Gastroesophageal sphincter (tissue), 4 donors: ENCODE measurements at regions not wholly inside any gene's neighbourhood (a gene's known extent, or its start where the extent isn't known, plus 50 kb on each side); places are given as distances from the start of the nearest gene placed in this dataset.
"Not testable (repeated sequence)": the region's sequence is repeated elsewhere in the genome, so short reads cannot be mapped to it uniquely, and the experiment has no call there.

ENCODE experiments used
- ATAC-seq: fragments of 150-250 bp; one replicate; pipeline ENCODE4 v1.9.1; 2016; ENCODE audit warnings: mild to moderate bottlenecking, moderate library complexity
- H3K27ac ChIP-seq, 4 donors: fragments of 200-600 bp; sonication (generic) in 3 of 4; 1 replicate in 3 of 4; 2 replicates in 1 of 4; pipeline ENCODE4 v1.5.1; 2016 to 2019
- H3K27me3 ChIP-seq: fragments of 200-600 bp; sonication (generic); one replicate; pipeline ENCODE4 v1.5.1; 2019
- H3K36me3 ChIP-seq, 2 donors: fragments of 200-600 bp; sonication (generic); one replicate each; pipeline ENCODE4 v1.5.1; 2019; ENCODE audit warnings: control low read depth in 1 of 2
- H3K4me1 ChIP-seq, 3 donors: fragments of 200-600 bp; sonication (generic); 1 replicate in 2 of 3; 2 replicates in 1 of 3; pipeline ENCODE4 v1.5.1; 2016 to 2019; ENCODE audit warnings: control low read depth in 2 of 3
- H3K4me3 ChIP-seq, 2 donors: fragments of 200-600 bp; sonication (generic); one replicate each; pipeline ENCODE4 v1.5.1; 2019; ENCODE audit warnings: mild to moderate bottlenecking in 1 of 2, moderate library complexity in 1 of 2
- H3K9me3 ChIP-seq, 3 donors: fragments of 200-600 bp; sonication (generic); one replicate each; pipeline ENCODE4 v1.5.1; 2017 to 2019; ENCODE audit warnings: control low read depth in 2 of 3
- CTCF ChIP-seq, 4 experiments: fragments of 200-600 bp in 2 of 4; fragments of 450-650 bp in 2 of 4; sonication (generic) in 1 of 4; IDR thresholded peaks; one replicate each; pipeline ENCODE4 v1.5.1; 2017 to 2019; ENCODE audit warnings: antibody characterized with exemption in 4 of 4, mild to moderate bottlenecking in 2 of 4, moderate library complexity in 2 of 4
- EP300 ChIP-seq: sonication (generic); formaldehyde crosslinking; IDR thresholded peaks from one replicate; pipeline ENCODE4 v1.6.1; 2017; ENCODE audit warnings: antibody characterized with exemption, mild to moderate bottlenecking
- POLR2A ChIP-seq, 2 donors: fragments of 450-650 bp; IDR thresholded peaks; one replicate each; pipeline ENCODE4 v1.6.1; 2017; ENCODE audit warnings: antibody characterized with exemption in 2 of 2, mild to moderate bottlenecking in 2 of 2, moderate library complexity in 1 of 2
- POLR2AphosphoS5 ChIP-seq: sonication (generic); formaldehyde crosslinking; IDR thresholded peaks from one replicate; pipeline ENCODE4 v1.6.1; 2017; ENCODE audit warnings: antibody characterized with exemption
- WGBS, 2 donors: methylation state at CpG; one replicate each; pipeline ENCODE4 v1.1.5; 2018; ENCODE audit warnings: low coverage in 1 of 2; 5-methylcytosine and 5-hydroxymethylcytosine counted together

GRCh38 chr1:105585791-105586190, 1470.7 kb upstream of the PRMT6 start:
- no peaks in the 10 kb centered on the region for H3K4me1 ChIP-seq
- no peaks in the 10 kb centered on the region for H3K27me3 ChIP-seq
- H3K9me3 ChIP-seq: no peaks in the 10 kb centered on the region
- ATAC-seq: no peak
- 22 to 35% methylated on average over 2 of the region's 2 CpGs for WGBS, 2 donors
- no peak overlapping the region for H3K4me3 ChIP-seq
- TF ChIP-seq CTCF (IDR thresholded peaks at IDR 0.05): no peak
- TF ChIP-seq POLR2AphosphoS5: no peak
- no peak for TF ChIP-seq EP300
- TF ChIP-seq POLR2A (IDR thresholded peaks at IDR 0.05): no peak
- H3K36me3 ChIP-seq: no peaks in the 10 kb centered on the region
- H3K27ac ChIP-seq: no peak overlapping the region

- Histone ChIP-seq H3K27ac (no peak overlapping the region), H3K4me1 (no peaks in the 10 kb centered on the region), H3K36me3 (no peaks in the 10 kb centered on the region), H3K9me3 (no peaks in the 10 kb centered on the region), H3K27me3 (no peaks in the 10 kb centered on the region), H3K4me3 (no peak overlapping the region)
- TF ChIP-seq EP300: no peak
- TF ChIP-seq POLR2AphosphoS5: no peak
- TF ChIP-seq CTCF (IDR thresholded peaks at IDR 0.05): no peak
- TF ChIP-seq POLR2A (IDR thresholded peaks at IDR 0.05): no peak
- ATAC-seq: no peak
- WGBS, 2 donors: 33 to 45% methylated on average over 1 of the region's 1 CpG
These were observed 1464.8 kb upstream of the PRMT6 start for GRCh38 chr1:105591681-105592080.

- ATAC-seq: no peak
- 38 to 43% methylated on average over 2 of the region's 2 CpGs for WGBS, 2 donors
- no peaks in the 10 kb centered on the region for H3K9me3 ChIP-seq
These were observed 1447.8 kb upstream of the PRMT6 start for GRCh38 chr1:105608713-105609112.

GRCh38 chr1:105626276-105626987, 1430.0 kb upstream of the PRMT6 start:
- H3K27me3 ChIP-seq: no peaks in the 10 kb centered on the region
- no peaks in the 10 kb centered on the region for H3K4me1 ChIP-seq
- no peak overlapping the region for H3K27ac ChIP-seq
- TF ChIP-seq EP300 (no peak), POLR2AphosphoS5 (no peak), POLR2A (IDR thresholded peaks at IDR 0.05) (no peak), CTCF (IDR thresholded peaks at IDR 0.05) (no peak)
- no peak for ATAC-seq
- 50 to 93% methylated on average over 3 of the region's 6 CpGs for WGBS, 2 donors
- no peaks in the 10 kb centered on the region for H3K36me3 ChIP-seq
- H3K4me3 ChIP-seq: no peak overlapping the region
- H3K9me3 ChIP-seq: peaks cover 0 to 9% (median 0%) of the 10 kb centered on the region in 3 donors

More at GRCh38 chr1:105608713-105609112, 1447.8 kb upstream of the PRMT6 start:
- no peaks in the 10 kb centered on the region for H3K4me1 ChIP-seq
- H3K4me3 ChIP-seq: no peak overlapping the region
- no peaks in the 10 kb centered on the region for H3K27me3 ChIP-seq
- H3K27ac ChIP-seq: no peak overlapping the region
- TF ChIP-seq CTCF (IDR thresholded peaks at IDR 0.05) (no peak), POLR2A (IDR thresholded peaks at IDR 0.05) (no peak), EP300 (no peak), POLR2AphosphoS5 (no peak)
- H3K36me3 ChIP-seq: no peaks in the 10 kb centered on the region

GRCh38 chr1:105631153-105631744, 1425.2 kb upstream of the PRMT6 start:
- H3K4me3 ChIP-seq, H3K27me3 ChIP-seq, H3K27ac ChIP-seq, H3K9me3 ChIP-seq, H3K36me3 ChIP-seq, H3K4me1 ChIP-seq, ATAC-seq: not testable (repeated sequence)
- 93% methylated on average over 3 of the region's 36 CpGs; no CpG with 5 or more reads in 1 of the 2 donors for WGBS, 2 donors
